Trophoblast cell (in vitro differentiated cells and primary cell): ENCODE measurements at regions not wholly inside any gene's neighbourhood (a gene's known extent, or its start where the extent isn't known, plus 50 kb on each side); places are given as distances from the start of the nearest gene placed in this dataset.

Experiments used
- DNase-seq, 2 donors: peaks; one replicate each; pipeline ENCODE4 v3.0.0-alpha.2; 2016
- H2AFZ ChIP-seq: 2 replicates; pipeline ENCODE4 v1.6.1; 2013; ENCODE audit warnings: low read length, moderate library complexity, mild to moderate bottlenecking; ENCODE audit not compliant: insufficient read depth, poor library complexity
- H2AK5ac ChIP-seq: 2 replicates; pipeline ENCODE4 v1.6.1; 2013; ENCODE audit warnings: mild to moderate bottlenecking, low read length
- H2BK120ac ChIP-seq: 2 replicates; pipeline ENCODE4 v1.6.1; 2013; ENCODE audit warnings: low read length, mild to moderate bottlenecking, moderate library complexity; ENCODE audit not compliant: insufficient read depth, poor library complexity
- H2BK12ac ChIP-seq: 2 replicates; pipeline ENCODE4 v1.6.1; 2013; ENCODE audit warnings: mild to moderate bottlenecking, low read length, moderate library complexity
- H2BK5ac ChIP-seq: 2 replicates; pipeline ENCODE4 v1.6.1; 2013; ENCODE audit warnings: low read length, low read depth, moderate library complexity, mild to moderate bottlenecking; ENCODE audit not compliant: poor library complexity
- H3K14ac ChIP-seq: 2 replicates; pipeline ENCODE4 v1.6.1; 2013; ENCODE audit warnings: mild to moderate bottlenecking, low read length
- H3K18ac ChIP-seq: 2 replicates; pipeline ENCODE4 v1.6.1; 2013; ENCODE audit warnings: mild to moderate bottlenecking, low read length
- H3K23ac ChIP-seq: 2 replicates; pipeline ENCODE4 v1.6.1; 2013; ENCODE audit warnings: low read length
- H3K27ac ChIP-seq: 2 replicates; pipeline ENCODE4 v1.5.1; 2013; ENCODE audit warnings: low read depth, mild to moderate bottlenecking, inconsistent platforms, low read length, moderate library complexity
- H3K27me3 ChIP-seq: 2 replicates; pipeline ENCODE4 v1.6.1; 2013; ENCODE audit warnings: inconsistent platforms, mild to moderate bottlenecking, low read length, moderate library complexity; ENCODE audit not compliant: insufficient read depth
- H3K36me3 ChIP-seq, 2 experiments: 1 replicate in 1 of 2; 2 replicates in 1 of 2; pipeline ENCODE4 v1.6.1; 2013; ENCODE audit warnings: low read length in 2 of 2, mild to moderate bottlenecking in 2 of 2, moderate library complexity in 1 of 2; ENCODE audit not compliant: insufficient read depth in 2 of 2, control insufficient read depth in 1 of 2
- H3K4ac ChIP-seq: 2 replicates; pipeline ENCODE4 v1.6.1; 2013; ENCODE audit warnings: low read depth, mild to moderate bottlenecking, low read length, moderate library complexity
- H3K4me1 ChIP-seq, 2 experiments: 1 replicate in 1 of 2; 2 replicates in 1 of 2; pipeline ENCODE4 v1.6.1; 2013; ENCODE audit warnings: low read length in 2 of 2, mild to moderate bottlenecking in 2 of 2, moderate library complexity in 1 of 2; ENCODE audit not compliant: insufficient read depth in 2 of 2, control insufficient read depth in 1 of 2
- H3K4me2 ChIP-seq: 2 replicates; pipeline ENCODE4 v1.6.1; 2013; ENCODE audit warnings: inconsistent platforms, mild to moderate bottlenecking, low read length, moderate library complexity
- H3K4me3 ChIP-seq: 2 replicates; pipeline ENCODE4 v1.5.1; 2013; ENCODE audit warnings: mild to moderate bottlenecking, low read depth, low read length, inconsistent platforms
- H3K79me1 ChIP-seq: one replicate; pipeline ENCODE4 v1.6.1; 2013; ENCODE audit warnings: low read length
- H3K79me2 ChIP-seq: 2 replicates; pipeline ENCODE4 v1.6.1; 2013; ENCODE audit warnings: low read length, mild to moderate bottlenecking; ENCODE audit not compliant: control insufficient read depth, insufficient read depth, poor library complexity
- H3K9ac ChIP-seq: 2 replicates; pipeline ENCODE4 v1.6.1; 2013; ENCODE audit warnings: mild to moderate bottlenecking, low read length
- H3K9me3 ChIP-seq: 2 replicates; pipeline ENCODE4 v1.6.1; 2013; ENCODE audit warnings: low read depth, mild to moderate bottlenecking, control low read depth, inconsistent platforms, low read length; ENCODE audit not compliant: insufficient read depth
- H4K12ac ChIP-seq: 2 replicates; pipeline ENCODE4 v1.6.1; 2013; ENCODE audit warnings: low read depth, mild to moderate bottlenecking, low read length, moderate library complexity
- H4K8ac ChIP-seq: 2 replicates; pipeline ENCODE4 v1.6.1; 2013; ENCODE audit warnings: low read depth, mild to moderate bottlenecking, low read length, moderate library complexity
- H4K91ac ChIP-seq: one replicate; pipeline ENCODE4 v1.6.1; 2013; ENCODE audit warnings: low read depth, mild to moderate bottlenecking, low read length, moderate library complexity
- WGBS: extraction: QIAGEN DNeasy Blood & Tissue Kit; methylation state at CpG from one replicate; pipeline ENCODE4 v1.1.7; 2013; ENCODE audit warnings: missing lambda C conversion rate; ENCODE audit not compliant: insufficient read length, insufficient coverage; ENCODE audit errors: extremely low coverage; 5-methylcytosine and 5-hydroxymethylcytosine counted together

DNA sequence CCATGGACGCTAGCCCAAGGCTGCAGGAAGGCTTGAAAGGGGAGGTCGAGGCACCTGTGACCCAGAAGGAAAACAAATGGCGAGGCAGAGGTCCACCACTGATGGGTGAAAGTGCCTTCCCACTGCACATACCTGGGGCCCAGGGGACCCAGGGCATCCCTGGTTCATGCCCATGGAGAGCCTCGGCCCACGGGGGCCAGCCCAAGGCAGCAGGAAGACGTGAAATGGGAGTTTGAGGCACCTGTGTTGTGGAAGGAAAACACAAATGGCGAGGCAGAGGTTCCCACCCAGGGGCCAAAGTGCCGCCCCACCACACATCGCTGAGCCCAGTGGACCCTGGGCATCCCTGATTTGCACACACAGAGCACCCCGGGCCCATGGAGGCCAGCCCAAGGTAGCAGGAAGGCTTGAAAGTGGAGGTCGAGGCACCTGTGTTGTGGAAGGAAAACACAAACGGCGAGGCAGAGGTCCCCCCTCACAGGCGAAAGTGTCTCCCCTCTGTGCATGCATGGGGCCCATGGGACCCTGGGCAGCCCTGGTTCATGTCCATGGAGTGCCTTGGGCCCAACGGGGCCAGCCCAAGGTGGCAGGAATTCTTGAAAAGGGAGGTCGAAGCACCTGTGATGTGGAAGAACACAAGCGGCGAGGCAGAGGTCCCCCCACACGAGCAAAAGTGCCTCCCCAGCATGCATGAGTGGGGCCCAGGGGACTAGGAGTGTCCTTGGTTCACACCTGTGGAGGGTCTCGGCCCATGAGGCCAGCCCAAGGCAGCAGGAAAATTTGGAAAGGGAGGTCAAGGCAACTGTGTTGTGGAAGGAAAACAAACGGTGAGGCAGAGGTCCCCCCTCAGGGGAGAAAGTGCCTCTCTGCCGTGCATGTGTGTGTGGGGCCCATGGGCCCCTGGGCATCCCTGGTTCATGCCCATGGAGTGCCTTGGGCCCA is 383.3 kb downstream of the ALG10 start:
- Histone ChIP-seq H3K4me2 (no peak overlapping the region), H3K79me1 (no peaks in the 10 kb centered on the region), H2AK5ac (no peak overlapping the region), H3K18ac (no peak overlapping the region), H3K4me3 (peak overlapping the region; percentile 43), H3K9ac (no peak overlapping the region), H2BK12ac (no peak overlapping the region), H2AFZ (no peak overlapping the region), H2BK5ac (no peak overlapping the region), H3K4ac (no peak overlapping the region), H2BK120ac (no peak overlapping the region), H3K9me3 (peaks cover 66% of the 10 kb centered on the region), H4K91ac (no peak overlapping the region), H3K79me2 (no peaks in the 10 kb centered on the region), H3K36me3 (no peaks in the 10 kb centered on the region), H4K8ac (no peak overlapping the region), H3K14ac (no peak overlapping the region), H3K27ac (no peak overlapping the region), H3K27me3 (peaks cover 2% of the 10 kb centered on the region), H3K23ac (no peak overlapping the region), H4K12ac (no peak overlapping the region), H3K4me1 (no peaks in the 10 kb centered on the region)
- no CpG with 5 or more reads among the region's 22 CpGs for WGBS
- DNase-seq: no peak

DNA sequence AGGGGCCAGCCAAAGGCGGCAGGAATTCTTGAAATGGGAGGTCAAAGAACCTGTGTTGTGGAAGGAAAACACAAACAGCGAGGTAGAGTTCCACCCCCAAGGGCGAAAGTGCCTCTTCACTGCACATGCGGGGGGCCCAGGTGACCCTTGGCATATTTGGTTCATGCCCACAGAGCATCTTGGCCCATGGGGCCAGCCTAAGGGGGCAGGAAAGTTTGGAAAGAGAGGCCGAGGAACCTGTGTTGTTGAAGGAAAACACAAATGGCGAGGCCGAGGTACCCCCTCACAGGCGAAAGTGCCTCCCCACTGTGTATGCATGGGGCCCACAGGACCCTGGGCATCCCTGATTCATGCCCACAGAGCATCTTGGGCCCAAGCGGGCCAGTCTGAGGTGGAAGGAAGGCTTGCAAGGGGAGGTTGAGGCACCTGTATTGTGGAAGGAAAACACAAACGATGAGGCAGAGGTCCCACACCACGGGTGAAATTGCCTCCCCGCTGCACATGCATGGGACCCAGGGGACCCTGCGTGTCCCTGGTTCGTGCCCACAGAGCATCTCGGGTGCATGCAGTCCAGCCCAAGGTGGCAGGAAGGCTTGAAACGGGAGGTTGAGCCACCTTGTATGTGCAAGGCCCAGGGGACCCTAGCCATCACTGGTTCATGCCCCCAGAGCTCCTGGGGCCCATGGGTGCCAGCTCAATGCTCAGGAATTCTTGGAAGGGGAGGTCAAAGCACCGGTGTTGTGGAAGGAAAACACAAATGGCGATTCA is 384.1 kb downstream of the ALG10 start:
- Histone ChIP-seq H3K14ac (no peak overlapping the region), H3K4me1 (no peaks in the 10 kb centered on the region), H2BK12ac (no peak overlapping the region), H3K79me2 (no peaks in the 10 kb centered on the region), H4K12ac (no peak overlapping the region), H3K36me3 (no peaks in the 10 kb centered on the region), H3K23ac (no peak overlapping the region), H2BK120ac (no peak overlapping the region), H3K4me2 (no peak overlapping the region), H3K4me3 (no peak overlapping the region), H3K18ac (no peak overlapping the region), H2BK5ac (no peak overlapping the region), H3K27me3 (peaks cover 2% of the 10 kb centered on the region), H3K4ac (no peak overlapping the region), H2AFZ (no peak overlapping the region), H3K9me3 (peaks cover 57% of the 10 kb centered on the region), H3K79me1 (no peaks in the 10 kb centered on the region), H2AK5ac (no peak overlapping the region), H3K9ac (no peak overlapping the region), H4K8ac (no peak overlapping the region), H3K27ac (no peak overlapping the region), H4K91ac (no peak overlapping the region)
- no CpG with 5 or more reads among the region's 18 CpGs for WGBS
- no peak for DNase-seq

DNA sequence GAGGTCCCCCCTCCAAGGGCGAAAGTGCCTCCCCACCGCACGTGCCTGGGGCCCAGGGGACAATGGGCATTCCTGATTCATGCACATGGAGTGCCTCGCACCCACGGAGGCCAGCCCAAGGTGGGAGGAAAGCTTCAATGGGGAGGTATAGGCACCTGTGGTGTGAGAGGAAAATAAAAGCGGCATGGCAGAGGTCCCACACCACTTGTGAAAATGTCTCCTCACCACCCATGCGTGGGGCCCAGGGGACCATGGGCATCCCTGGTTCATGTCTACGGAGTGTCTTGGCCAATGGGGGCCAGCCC is 384.7 kb downstream of the ALG10 start:
- Histone ChIP-seq H3K4me3 (no peak overlapping the region), H2BK120ac (no peak overlapping the region), H3K27me3 (peaks cover 2% of the 10 kb centered on the region), H2BK12ac (no peak overlapping the region), H3K27ac (no peak overlapping the region), H3K18ac (no peak overlapping the region), H2BK5ac (no peak overlapping the region), H3K36me3 (no peaks in the 10 kb centered on the region), H3K4ac (no peak overlapping the region), H2AFZ (no peak overlapping the region), H4K91ac (no peak overlapping the region), H3K79me2 (no peaks in the 10 kb centered on the region), H2AK5ac (no peak overlapping the region), H3K4me1 (no peaks in the 10 kb centered on the region), H3K9ac (no peak overlapping the region), H4K12ac (no peak overlapping the region), H3K4me2 (no peak overlapping the region), H4K8ac (no peak overlapping the region), H3K9me3 (peaks cover 52% of the 10 kb centered on the region), H3K23ac (no peak overlapping the region), H3K14ac (no peak overlapping the region), H3K79me1 (no peaks in the 10 kb centered on the region)
- DNase-seq: no peak
- WGBS: no CpG with 5 or more reads among the region's 8 CpGs

DNA sequence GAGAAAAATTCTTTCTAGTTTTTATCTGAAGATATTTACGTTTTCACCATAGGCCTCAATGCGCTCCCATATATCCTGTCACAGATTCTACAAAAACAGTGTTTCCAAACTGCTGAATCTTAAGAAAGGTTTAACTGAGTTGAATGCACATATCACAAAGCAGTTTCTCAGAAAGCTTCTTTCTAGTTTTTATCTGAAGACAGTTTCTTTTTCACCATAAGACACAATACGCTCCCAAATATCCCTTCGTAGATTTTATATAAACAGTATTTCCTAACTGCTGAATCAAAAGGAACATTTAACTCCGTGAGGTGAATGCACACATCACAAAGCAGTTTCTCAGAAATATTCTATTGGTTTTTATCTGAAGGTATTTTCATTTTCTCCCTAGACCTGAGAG is 385.5 kb downstream of the ALG10 start:
- H2AFZ ChIP-seq: no peak overlapping the region
- no peak overlapping the region for H3K4me3 ChIP-seq
- H2AK5ac ChIP-seq: no peak overlapping the region

More for the DNA sequence above, 385.5 kb downstream of the ALG10 start:
- no peaks in the 10 kb centered on the region for H3K4me1 ChIP-seq
- H2BK12ac ChIP-seq: no peak overlapping the region
- H3K18ac ChIP-seq: no peak overlapping the region
- no peak overlapping the region for H3K14ac ChIP-seq
- no peak overlapping the region for H4K8ac ChIP-seq
- no peak overlapping the region for H2BK5ac ChIP-seq
- no peaks in the 10 kb centered on the region for H3K79me2 ChIP-seq
- H2BK120ac ChIP-seq: no peak overlapping the region
- H3K27ac ChIP-seq: no peak overlapping the region
- peaks cover 43% of the 10 kb centered on the region for H3K9me3 ChIP-seq
- H3K4me2 ChIP-seq: no peak overlapping the region
- no peaks in the 10 kb centered on the region for H3K79me1 ChIP-seq
- H3K27me3 ChIP-seq: peaks cover 2% of the 10 kb centered on the region
- H3K23ac ChIP-seq: no peak overlapping the region
- DNase-seq: no peak
- H4K91ac ChIP-seq: no peak overlapping the region
- no peak overlapping the region for H4K12ac ChIP-seq
- WGBS: no CpG with 5 or more reads among the region's 5 CpGs
- H3K9ac ChIP-seq: no peak overlapping the region
- H3K36me3 ChIP-seq: no peaks in the 10 kb centered on the region
- H3K4ac ChIP-seq: no peak overlapping the region
